ENCODE measurements at regions not wholly inside any gene's neighbourhood (a gene's known extent, or its start where the extent isn't known, plus 50 kb on each side); places are given as distances from the start of the nearest gene placed in this dataset.
"Not testable (repeated sequence)": the region's sequence is repeated elsewhere in the genome, so short reads cannot be mapped to it uniquely, and the experiment has no call there.

GRCh38 chrX:129115935-129116334, 407.4 kb downstream of the SMARCA1 start:
- Histone ChIP-seq H3K4me3 (ENCODE audit: low read length) (no peak overlapping the region), H3K27ac (ENCODE audit: low read length) (no peak overlapping the region), H3K9me3 (ENCODE audit: control insufficient read depth, low read length) (no peaks in the 10 kb centered on the region), H3K4me1 (ENCODE audit: control insufficient read depth, insufficient read depth, low read length) (no peaks in the 10 kb centered on the region), H3K27me3 (ENCODE audit: control insufficient read depth, insufficient read depth) (no peaks in the 10 kb centered on the region)
- ATAC-seq (no peak), DNase-seq (no peak)
- 92% methylated on average over 1 of the region's 1 CpG for WGBS
- intact Hi-C loops (cut with DNase I) = no loop called here

GRCh38 chrX:129115104-129115503, 408.2 kb downstream of the SMARCA1 start:
- DNase-seq (no peak), ATAC-seq (no peak)
- no peak overlapping the region for H3K27ac ChIP-seq (ENCODE audit: low read length)
- no peaks in the 10 kb centered on the region for H3K27me3 ChIP-seq (ENCODE audit: control insufficient read depth, insufficient read depth)
- H3K4me1 ChIP-seq (ENCODE audit: control insufficient read depth, insufficient read depth, low read length) = no peaks in the 10 kb centered on the region
- H3K4me3 ChIP-seq (ENCODE audit: low read length) = no peak overlapping the region
- intact Hi-C loops (cut with DNase I) = no loop called here
- 50% methylated on average over 1 of the region's 1 CpG for WGBS
- H3K9me3 ChIP-seq (ENCODE audit: control insufficient read depth, low read length) = no peaks in the 10 kb centered on the region

- no peaks in the 10 kb centered on the region for H3K4me1 ChIP-seq (ENCODE audit: control insufficient read depth, insufficient read depth, low read length)
- DNase-seq = no peak
- H3K9me3 ChIP-seq (ENCODE audit: control insufficient read depth, low read length) = no peaks in the 10 kb centered on the region
- H3K4me3 ChIP-seq (ENCODE audit: low read length) = no peak overlapping the region
- H3K27ac ChIP-seq (ENCODE audit: low read length) = no peak overlapping the region
- 81% methylated on average over 15 of the region's 15 CpGs for WGBS
- intact Hi-C loops (cut with DNase I) = no loop called here
- ATAC-seq = no peak
- H3K27me3 ChIP-seq (ENCODE audit: control insufficient read depth, insufficient read depth) = no peaks in the 10 kb centered on the region
Measured at GRCh38 chrX:129111081-129111798, 412.1 kb downstream of the SMARCA1 start.

GRCh38 chrX:129108936-129109335, 414.4 kb downstream of the SMARCA1 start:
- 80% methylated on average over 4 of the region's 4 CpGs for whole genome bisulfite sequencing
- no peaks in the 10 kb centered on the region for H3K9me3 ChIP-seq (ENCODE audit: control insufficient read depth, low read length)
- H3K4me3 ChIP-seq (ENCODE audit: low read length) = no peak overlapping the region
- no peaks in the 10 kb centered on the region for H3K27me3 ChIP-seq (ENCODE audit: control insufficient read depth, insufficient read depth)
- H3K4me1 ChIP-seq (ENCODE audit: control insufficient read depth, insufficient read depth, low read length) = no peaks in the 10 kb centered on the region
- ATAC-seq (no peak), DNase-seq (no peak)
- intact Hi-C loops (cut with DNase I) = no loop called here
- no peak overlapping the region for H3K27ac ChIP-seq (ENCODE audit: low read length)

GRCh38 chrX:129099207-129099606, 424.1 kb downstream of the SMARCA1 start:
- Histone ChIP-seq H3K9me3 (ENCODE audit: control insufficient read depth, low read length) (no peaks in the 10 kb centered on the region), H3K27ac (ENCODE audit: low read length) (no peak overlapping the region), H3K27me3 (ENCODE audit: control insufficient read depth, insufficient read depth) (no peaks in the 10 kb centered on the region), H3K4me3 (ENCODE audit: low read length) (no peak overlapping the region), H3K4me1 (ENCODE audit: control insufficient read depth, insufficient read depth, low read length) (no peaks in the 10 kb centered on the region)
- intact Hi-C loops (cut with DNase I) = no loop called here
- 90% methylated on average over 3 of the region's 3 CpGs for WGBS
- DNase-seq = no peak
- no peak for ATAC-seq

GRCh38 chrX:129097668-129098067, 425.6 kb downstream of the SMARCA1 start:
- no peak for ATAC-seq
- no peak overlapping the region for H3K27ac ChIP-seq (ENCODE audit: low read length)
- no peak overlapping the region for H3K4me3 ChIP-seq (ENCODE audit: low read length)
- no peaks in the 10 kb centered on the region for H3K4me1 ChIP-seq (ENCODE audit: control insufficient read depth, insufficient read depth, low read length)
- H3K27me3 ChIP-seq (ENCODE audit: control insufficient read depth, insufficient read depth) = no peaks in the 10 kb centered on the region
- intact Hi-C loops (cut with DNase I) = no loop called here
- no peak for DNase-seq
- H3K9me3 ChIP-seq (ENCODE audit: control insufficient read depth, low read length) = no peaks in the 10 kb centered on the region

- no peaks in the 10 kb centered on the region for H3K9me3 ChIP-seq (ENCODE audit: control insufficient read depth, low read length)
- no peak overlapping the region for H3K27ac ChIP-seq (ENCODE audit: low read length)
- no peaks in the 10 kb centered on the region for H3K4me1 ChIP-seq (ENCODE audit: control insufficient read depth, insufficient read depth, low read length)
- WGBS = 71% methylated on average over 2 of the region's 2 CpGs
- ATAC-seq (no peak), DNase-seq (no peak)
- no peaks in the 10 kb centered on the region for H3K27me3 ChIP-seq (ENCODE audit: control insufficient read depth, insufficient read depth)
- intact Hi-C loops (cut with DNase I) = no loop called here
- H3K4me3 ChIP-seq (ENCODE audit: low read length) = no peak overlapping the region
Measured at GRCh38 chrX:129093706-129094105, 429.6 kb downstream of the SMARCA1 start.

GRCh38 chrX:129092757-129093156, 430.5 kb downstream of the SMARCA1 start:
- H3K27ac ChIP-seq (ENCODE audit: low read length) = no peak overlapping the region
- no peak for ATAC-seq
- no peaks in the 10 kb centered on the region for H3K27me3 ChIP-seq (ENCODE audit: control insufficient read depth, insufficient read depth)
- no peaks in the 10 kb centered on the region for H3K4me1 ChIP-seq (ENCODE audit: control insufficient read depth, insufficient read depth, low read length)
- no peak overlapping the region for H3K4me3 ChIP-seq (ENCODE audit: low read length)
- intact Hi-C loops (cut with DNase I) = no loop called here
- DNase-seq = no peak
- no peaks in the 10 kb centered on the region for H3K9me3 ChIP-seq (ENCODE audit: control insufficient read depth, low read length)

- Histone ChIP-seq H3K4me1 (ENCODE audit: control insufficient read depth, insufficient read depth, low read length) (no peaks in the 10 kb centered on the region), H3K9me3 (ENCODE audit: control insufficient read depth, low read length) (no peaks in the 10 kb centered on the region), H3K27ac (ENCODE audit: low read length) (no peak overlapping the region), H3K4me3 (ENCODE audit: low read length) (no peak overlapping the region), H3K27me3 (ENCODE audit: control insufficient read depth, insufficient read depth) (no peaks in the 10 kb centered on the region)
- WGBS = 59% methylated on average over 2 of the region's 2 CpGs
- ATAC-seq = no peak
- intact Hi-C loops (cut with DNase I) = no loop called here
- no peak for DNase-seq
Measured at GRCh38 chrX:129092242-129092641, 431.0 kb downstream of the SMARCA1 start.

GRCh38 chrX:129091097-129091496, 432.2 kb downstream of the SMARCA1 start:
- no peak overlapping the region for H3K4me3 ChIP-seq (ENCODE audit: low read length)
- WGBS = 55% methylated on average over 2 of the region's 2 CpGs
- H3K4me1 ChIP-seq (ENCODE audit: control insufficient read depth, insufficient read depth, low read length) = no peaks in the 10 kb centered on the region
- H3K27ac ChIP-seq (ENCODE audit: low read length) = no peak overlapping the region
- ATAC-seq (no peak), DNase-seq (no peak)
- no peaks in the 10 kb centered on the region for H3K9me3 ChIP-seq (ENCODE audit: control insufficient read depth, low read length)
- intact Hi-C loops (cut with DNase I) = no loop called here
- no peaks in the 10 kb centered on the region for H3K27me3 ChIP-seq (ENCODE audit: control insufficient read depth, insufficient read depth)

GRCh38 chrX:129086802-129087201, 436.5 kb downstream of the SMARCA1 start:
- ATAC-seq (no peak), DNase-seq (peak in 1 of 3 donors; percentile 25)
- Histone ChIP-seq H3K4me1 (ENCODE audit: control insufficient read depth, insufficient read depth, low read length) (no peaks in the 10 kb centered on the region), H3K4me3 (ENCODE audit: low read length) (no peak overlapping the region), H3K9me3 (ENCODE audit: control insufficient read depth, low read length) (no peaks in the 10 kb centered on the region), H3K27ac (ENCODE audit: low read length) (no peak overlapping the region), H3K27me3 (ENCODE audit: control insufficient read depth, insufficient read depth) (no peaks in the 10 kb centered on the region)
- 85% methylated on average over 7 of the region's 7 CpGs for WGBS
- intact Hi-C loops (cut with DNase I) = no loop called here

- H3K27me3 ChIP-seq (ENCODE audit: control insufficient read depth, insufficient read depth); ATAC-seq; intact Hi-C loops (cut with DNase I); DNase-seq; H3K9me3 ChIP-seq (ENCODE audit: control insufficient read depth, low read length); H3K27ac ChIP-seq (ENCODE audit: low read length); H3K4me3 ChIP-seq (ENCODE audit: low read length); H3K4me1 ChIP-seq (ENCODE audit: control insufficient read depth, insufficient read depth, low read length): not testable (repeated sequence)
- WGBS = 97% methylated on average over 3 of the region's 3 CpGs
Measured at GRCh38 chrX:129084291-129084690, 439.0 kb downstream of the SMARCA1 start.
